ENCODE measurements at regions not wholly inside any gene's neighbourhood (a gene's known extent, or its start where the extent isn't known, plus 50 kb on each side); places are given as distances from the start of the nearest gene placed in this dataset.
"Not testable (repeated sequence)": the region's sequence is repeated elsewhere in the genome, so short reads cannot be mapped to it uniquely, and the experiment has no call there.

GRCh38 chr16:29260683-29261426 lies 145.7 kb downstream of the NPIPB11 start:
- DNase-seq: not testable (repeated sequence)

DNA sequence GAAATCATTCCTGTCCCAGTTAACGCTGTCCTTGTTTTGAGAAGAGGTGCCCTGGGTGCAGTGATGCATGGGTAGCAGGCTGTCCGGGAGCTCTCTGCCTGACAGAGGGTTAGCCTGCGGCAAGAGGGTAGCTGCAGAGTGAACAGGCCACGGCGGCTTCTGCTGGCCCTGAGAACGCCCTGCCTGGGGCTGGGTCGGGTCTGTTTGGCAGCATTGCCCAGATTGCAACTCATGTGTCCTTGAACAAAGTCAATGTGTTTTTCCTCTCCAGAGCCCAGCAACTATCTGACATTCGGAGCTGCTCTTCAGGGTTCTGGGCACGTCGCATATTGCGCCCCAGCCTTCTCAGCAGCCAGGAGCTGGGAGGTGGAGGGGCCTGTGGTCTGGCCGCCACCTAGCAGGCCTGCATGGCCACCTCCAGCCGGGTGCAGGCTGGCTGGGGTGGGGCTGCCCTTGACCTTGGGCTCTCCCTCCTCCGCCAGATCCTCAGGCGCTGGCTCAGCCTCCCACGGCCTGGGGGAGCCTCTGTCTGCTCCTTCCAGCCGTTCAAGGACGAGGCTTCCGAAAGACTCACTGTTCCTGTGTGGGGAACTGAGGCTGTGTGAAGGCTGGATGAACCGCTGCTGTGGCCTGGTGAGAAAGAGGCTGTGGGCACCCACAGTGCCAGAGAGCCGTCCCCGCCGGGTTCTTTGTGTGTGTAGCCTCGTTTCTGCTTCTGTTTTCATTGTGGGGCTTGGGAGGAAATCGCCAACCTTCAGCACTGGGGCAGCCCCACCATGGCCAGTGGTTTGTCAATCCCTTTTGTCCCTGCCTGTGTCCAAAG lies 146.7 kb downstream of the NPIPB11 start:
- not testable (repeated sequence) for DNase-seq

GRCh38 chr16:29258946-29259634 lies 147.4 kb downstream of the NPIPB11 start:
- peak in 2 of 56 donors; percentile 20 for DNase-seq

DNA sequence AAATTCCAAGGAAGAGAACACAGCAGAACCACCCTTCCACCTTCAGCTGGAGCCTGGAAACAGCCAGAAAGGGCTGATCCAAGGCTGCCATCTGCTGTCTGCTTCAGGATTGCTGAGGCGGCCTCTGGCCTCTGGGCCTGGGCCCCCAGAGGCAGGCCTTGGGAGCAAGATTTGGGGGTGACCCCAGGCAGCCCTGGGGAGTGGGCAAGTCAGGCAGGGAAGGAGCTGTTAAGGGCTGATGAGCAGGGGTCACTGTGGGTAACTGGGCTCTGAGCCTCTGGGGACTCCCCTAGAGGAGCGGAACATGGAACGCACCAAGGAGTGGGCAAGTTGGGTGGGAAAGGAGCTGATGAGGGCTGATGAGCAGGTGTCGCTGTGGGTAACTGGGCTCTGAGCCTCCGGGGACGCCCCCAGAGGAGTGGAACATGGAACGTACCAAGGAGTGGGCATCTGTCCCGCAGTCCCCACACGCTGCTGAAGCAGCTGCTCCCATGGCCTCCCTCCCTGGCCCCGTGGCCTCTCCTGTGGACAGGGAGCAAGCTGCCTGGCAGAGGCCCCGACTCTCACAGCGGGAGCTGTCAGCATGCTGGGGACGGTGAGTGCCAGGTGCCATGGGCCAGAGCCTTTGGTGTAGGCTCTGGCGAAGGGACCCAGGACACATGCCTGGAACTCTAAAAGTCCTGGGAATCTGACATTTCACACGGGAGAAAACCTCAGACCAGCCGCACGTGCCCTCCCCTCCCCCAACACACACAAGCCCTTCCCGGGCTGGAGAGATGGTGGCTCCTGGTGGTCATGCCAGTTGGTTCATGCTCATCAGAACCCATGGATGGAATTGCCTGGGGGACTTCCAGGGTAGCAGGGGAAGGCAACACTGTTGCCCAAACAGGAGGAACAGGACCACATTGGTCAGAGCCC lies 148.8 kb downstream of the NPIPB11 start:
- DNase-seq: peak in 4 of 56 donors; percentile 14 to 22 (median 20)

- no peak for DNase-seq
These were observed 150.0 kb downstream of the NPIPB11 start for GRCh38 chr16:29256501-29256981.

DNA sequence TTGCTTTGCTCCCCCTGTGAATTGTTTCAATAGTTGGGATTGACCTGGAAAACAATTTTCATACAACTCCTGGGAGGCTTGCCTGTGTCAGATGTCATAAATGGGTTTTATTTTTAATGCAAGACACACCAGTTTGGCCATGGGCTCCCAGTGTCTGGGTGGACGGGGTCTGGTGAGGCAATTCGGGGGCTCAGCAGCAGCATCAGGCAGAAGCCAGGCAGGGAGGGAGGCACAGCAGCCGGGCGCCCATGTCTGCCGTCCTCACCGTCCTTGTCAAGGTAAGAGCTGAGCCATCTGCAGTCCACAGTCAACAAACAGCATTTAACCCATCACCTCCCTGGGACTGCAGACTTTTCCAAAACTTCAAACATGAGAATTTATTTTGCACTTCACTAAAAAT lies 150.6 kb downstream of the NPIPB11 start:
- DNase-seq: not testable (repeated sequence)

DNA sequence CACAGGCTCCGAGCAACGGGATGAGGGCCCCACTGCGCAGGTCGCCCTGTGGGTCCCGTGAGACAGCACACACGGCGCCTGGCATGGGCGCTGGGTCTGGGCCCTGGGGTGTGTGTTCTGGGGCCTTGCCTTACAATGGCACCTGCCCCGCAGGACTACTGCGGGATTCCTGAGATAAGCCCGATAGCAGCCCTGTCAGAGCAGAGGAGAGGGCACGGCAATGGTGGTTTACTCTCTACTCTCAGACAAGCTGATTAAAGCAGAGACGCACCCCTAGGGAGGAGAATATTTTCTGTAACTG lies 151.1 kb downstream of the NPIPB11 start:
- DNase-seq: not testable (repeated sequence)

- no peak for DNase-seq
These were observed 151.6 kb downstream of the NPIPB11 start for GRCh38 chr16:29254676-29255495.

- not testable (repeated sequence) for DNase-seq
These were observed 152.6 kb downstream of the NPIPB11 start for GRCh38 chr16:29253716-29254590.

GRCh38 chr16:29253066-29253590 lies 153.4 kb downstream of the NPIPB11 start:
- DNase-seq: not testable (repeated sequence)

GRCh38 chr16:29252311-29252710 lies 154.2 kb downstream of the NPIPB11 start:
- DNase-seq: not testable (repeated sequence)

GRCh38 chr16:29251571-29252011 lies 154.9 kb downstream of the NPIPB11 start:
- not testable (repeated sequence) for DNase-seq

DNA sequence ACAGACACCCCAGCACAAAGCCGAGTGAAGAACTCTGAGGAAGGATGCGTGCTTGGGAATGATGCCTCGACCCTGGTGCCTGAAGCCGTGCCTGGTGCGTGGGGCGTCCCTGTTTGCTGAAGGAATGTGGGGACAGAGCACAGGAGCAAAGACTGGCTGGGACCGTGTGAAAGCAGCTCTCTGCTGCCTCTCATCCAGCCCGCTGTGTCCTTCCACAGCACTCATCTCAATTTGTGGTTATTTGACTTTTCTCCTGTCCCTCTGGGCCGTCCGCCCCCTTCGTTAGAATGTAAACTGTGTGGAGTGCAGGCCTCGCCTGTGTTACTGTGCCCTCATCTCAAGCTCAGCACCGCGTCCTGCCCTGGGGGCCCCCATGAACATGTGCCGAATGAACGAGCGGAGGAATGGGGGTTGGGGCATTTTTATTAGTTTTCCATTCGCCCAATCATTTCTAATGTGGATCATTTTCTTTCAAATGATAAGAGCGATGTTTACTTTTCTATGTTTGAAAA lies 155.5 kb downstream of the NPIPB11 start:
- DNase-seq: not testable (repeated sequence)

GRCh38 chr16:29250469-29250868 lies 156.0 kb downstream of the NPIPB11 start:
- not testable (repeated sequence) for DNase-seq

DNA sequence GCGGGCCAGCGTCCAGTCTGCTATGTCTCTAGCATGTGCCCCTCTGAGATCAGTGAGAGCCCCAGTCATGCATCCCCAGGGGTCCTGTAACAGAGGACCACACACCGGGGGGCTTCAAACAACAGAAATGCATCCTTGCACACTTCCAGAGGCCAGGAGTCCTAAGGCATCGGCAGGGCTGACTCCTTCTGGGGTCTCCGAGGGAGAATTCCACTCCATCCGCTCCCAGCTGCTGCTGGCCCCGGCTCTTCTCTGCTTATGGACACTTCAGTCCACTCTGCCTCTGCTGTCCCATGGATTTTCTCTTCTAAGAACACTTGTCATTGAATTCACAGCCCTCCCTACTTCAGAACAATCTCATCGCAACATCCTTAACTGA lies 157.6 kb downstream of the NPIPB11 start:
- not testable (repeated sequence) for DNase-seq

DNA sequence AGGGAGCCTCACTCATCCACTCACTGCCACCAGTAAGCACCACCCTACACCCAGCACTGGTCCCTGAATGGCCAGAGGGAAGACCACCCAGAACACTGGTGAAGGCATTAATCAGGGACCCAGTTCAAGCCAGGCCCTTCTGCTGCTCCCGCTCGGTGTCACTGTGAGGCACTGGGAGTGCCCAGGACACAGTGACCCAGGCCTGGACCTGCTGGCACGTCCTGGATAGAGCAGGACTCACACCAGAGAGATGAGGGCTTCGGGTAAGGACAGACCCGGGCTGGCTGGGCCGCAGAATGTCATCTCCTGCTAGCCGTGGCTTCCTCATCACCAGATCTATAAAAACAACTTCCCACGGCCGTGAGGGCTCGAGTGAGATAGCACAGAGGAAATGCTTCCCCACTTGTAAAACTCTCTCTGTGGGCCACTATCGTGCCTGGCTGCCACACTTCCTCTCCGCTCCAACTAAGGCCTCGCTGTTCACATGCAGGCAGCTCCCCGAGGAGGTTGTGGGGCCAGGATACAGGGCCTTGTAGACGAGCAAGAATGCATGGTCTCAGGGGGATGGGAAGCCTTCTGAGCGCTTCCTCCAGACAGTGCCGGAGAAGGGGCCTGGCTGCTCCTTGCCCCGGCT lies 158.1 kb downstream of the NPIPB11 start:
- not testable (repeated sequence) for DNase-seq

DNA sequence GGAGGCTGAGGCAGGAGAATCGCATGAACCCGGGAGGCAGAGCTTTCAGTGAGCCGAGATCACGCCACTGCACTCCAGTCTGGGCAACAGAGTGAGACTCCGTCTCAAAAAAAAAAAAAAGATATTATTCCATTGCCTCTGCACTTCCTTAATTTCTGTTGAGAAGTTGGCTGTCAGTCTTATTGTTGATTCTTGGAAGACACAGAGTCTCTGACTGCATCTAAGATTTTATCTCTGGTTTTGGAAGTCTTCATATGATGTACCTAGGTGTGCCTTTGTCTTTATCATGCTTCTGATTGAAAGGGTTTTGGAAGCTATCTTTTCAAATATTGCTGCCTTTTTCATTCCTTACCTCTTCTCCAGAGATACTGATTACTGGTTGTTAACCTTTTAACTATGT lies 160.4 kb downstream of the NPIPB11 start:
- DNase-seq: not testable (repeated sequence)

DNA sequence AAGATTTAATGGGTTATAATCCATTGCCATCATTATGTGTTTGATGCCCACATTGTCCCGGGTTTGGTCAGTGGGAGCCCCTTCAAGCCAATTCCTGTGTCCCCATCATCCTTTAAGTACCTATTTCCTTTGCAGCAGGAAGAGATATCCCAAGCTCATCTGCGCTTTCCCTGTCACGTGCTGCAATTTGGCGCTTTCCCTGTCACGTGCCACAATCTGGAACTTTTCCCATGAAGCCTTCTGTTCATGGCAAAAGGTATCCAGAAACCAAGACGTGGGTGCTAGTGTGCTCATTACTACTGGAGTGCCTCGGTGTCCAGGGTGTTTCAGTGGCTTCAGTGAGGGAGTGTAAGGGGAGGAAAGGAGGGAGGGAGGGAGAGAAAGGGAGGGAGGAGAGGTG lies 168.5 kb downstream of the NPIPB11 start:
- DNase-seq: no peak

Measured in amygdala (tissue), 56 donors.